ENCODE measurements at regions not wholly inside any gene's neighbourhood (a gene's known extent, or its start where the extent isn't known, plus 50 kb on each side); places are given as distances from the start of the nearest gene placed in this dataset.
A peak's percentile ranks its signal among the peaks of the same experiment; 100 is the strongest.
"Not testable (repeated sequence)": the region's sequence is repeated elsewhere in the genome, so short reads cannot be mapped to it uniquely, and the experiment has no call there.

DNA sequence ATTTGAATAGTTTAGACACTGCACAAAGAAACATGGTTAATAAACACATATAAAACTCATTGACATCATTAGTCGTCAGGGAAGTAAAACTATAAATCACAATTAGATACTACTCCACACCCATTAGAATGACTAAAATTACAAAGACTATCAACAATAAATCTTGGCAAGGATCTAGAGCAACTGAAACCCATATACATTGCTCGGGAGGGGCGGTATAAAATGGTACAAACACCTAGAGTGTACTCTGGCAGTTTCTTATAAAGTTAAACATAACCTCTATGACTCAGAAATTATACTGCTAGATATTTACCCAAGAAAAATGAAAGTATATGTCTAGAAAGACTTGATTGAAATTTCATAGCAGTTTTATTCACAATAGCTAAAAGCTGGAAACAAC is 434.2 kb downstream of the RWDD3 start:
- no peaks in the 10 kb centered on the region for H3K27me3 ChIP-seq
- no peak for DNase-seq
- no peaks in the 10 kb centered on the region for H3K9me3 ChIP-seq
- TF ChIP-seq CTCF (IDR thresholded peaks at IDR 0.05; ENCODE audit: low read depth, low read length) = no peak
- H3K4me3 ChIP-seq (ENCODE audit: low read depth, low read length) = no peak overlapping the region
- H3K4me1 ChIP-seq = peaks cover 8% of the 10 kb centered on the region
- H3K36me3 ChIP-seq = no peaks in the 10 kb centered on the region

GRCh38 chr1:95669638-95670037 is 435.6 kb downstream of the RWDD3 start:
- H3K36me3 ChIP-seq; DNase-seq; H3K9me3 ChIP-seq; H3K4me3 ChIP-seq (ENCODE audit: low read depth, low read length); H3K4me1 ChIP-seq; H3K27me3 ChIP-seq: not testable (repeated sequence)

GRCh38 chr1:95671098-95671497 is 437.1 kb downstream of the RWDD3 start:
- Histone ChIP-seq H3K27me3 (no peaks in the 10 kb centered on the region), H3K4me1 (peaks cover 8% of the 10 kb centered on the region), H3K9me3 (no peaks in the 10 kb centered on the region), H3K4me3 (ENCODE audit: low read depth, low read length) (no peak overlapping the region), H3K36me3 (no peaks in the 10 kb centered on the region)
- no peak for TF ChIP-seq CTCF (IDR thresholded peaks at IDR 0.05; ENCODE audit: low read depth, low read length)
- DNase-seq = no peak

DNA sequence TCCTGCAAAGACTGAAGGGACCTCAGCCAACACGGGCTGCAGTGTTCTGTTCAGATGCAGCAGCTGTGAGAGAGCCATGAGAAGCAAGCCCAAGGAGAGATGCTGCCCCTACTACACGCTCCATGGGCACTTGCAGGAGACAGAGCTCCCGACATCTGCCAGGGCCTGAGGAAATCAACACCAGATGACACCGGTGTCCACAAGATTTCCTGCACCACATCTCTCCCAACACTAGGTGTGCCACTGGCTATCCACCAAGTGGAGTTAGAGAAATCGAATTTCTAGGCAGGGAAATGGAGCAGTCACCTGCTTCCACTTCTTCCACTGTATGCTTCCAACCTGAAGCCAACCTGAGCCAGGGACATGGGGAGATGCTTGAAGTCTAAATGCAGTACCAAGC is 445.3 kb downstream of the RWDD3 start:
- no peak for DNase-seq
- no peaks in the 10 kb centered on the region for H3K4me1 ChIP-seq
- TF ChIP-seq CTCF (IDR thresholded peaks at IDR 0.05; ENCODE audit: low read depth, low read length) = peak; percentile 15; the same call in 1 of the 2 replicates
- no peaks in the 10 kb centered on the region for H3K27me3 ChIP-seq
- H3K36me3 ChIP-seq = no peaks in the 10 kb centered on the region
- H3K4me3 ChIP-seq (ENCODE audit: low read depth, low read length) = no peak overlapping the region
- H3K9me3 ChIP-seq = no peaks in the 10 kb centered on the region

DNA sequence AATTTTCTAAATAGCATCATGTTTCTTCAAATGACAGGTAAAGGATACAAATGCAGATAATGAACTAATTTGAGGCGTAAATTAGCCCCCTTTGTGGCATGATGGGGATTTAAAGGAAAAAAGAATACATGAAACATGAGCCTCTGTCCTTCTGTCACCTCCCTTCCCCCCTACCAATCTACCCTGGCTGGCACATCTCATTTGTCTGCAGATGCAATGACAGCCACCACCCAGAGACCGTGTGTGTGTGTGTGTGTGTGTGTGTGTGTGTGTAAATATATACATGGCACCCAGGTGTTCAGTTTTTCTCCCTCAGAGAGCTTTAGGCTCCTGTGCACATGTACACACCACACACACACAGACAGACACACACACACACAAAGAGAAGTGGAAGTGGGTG is 451.1 kb downstream of the RWDD3 start:
- Histone ChIP-seq H3K27me3 (no peaks in the 10 kb centered on the region), H3K9me3 (no peaks in the 10 kb centered on the region), H3K36me3 (no peaks in the 10 kb centered on the region), H3K4me3 (ENCODE audit: low read depth, low read length) (no peak overlapping the region), H3K4me1 (no peaks in the 10 kb centered on the region)
- DNase-seq = no peak
- no peak for TF ChIP-seq CTCF (IDR thresholded peaks at IDR 0.05; ENCODE audit: low read depth, low read length)

- Histone ChIP-seq H3K9me3 (no peaks in the 10 kb centered on the region), H3K4me3 (ENCODE audit: low read depth, low read length) (no peak overlapping the region), H3K4me1 (no peaks in the 10 kb centered on the region), H3K27me3 (no peaks in the 10 kb centered on the region), H3K36me3 (no peaks in the 10 kb centered on the region)
- no peak for TF ChIP-seq CTCF (IDR thresholded peaks at IDR 0.05; ENCODE audit: low read depth, low read length)
- DNase-seq = no peak
These were observed 452.2 kb downstream of the RWDD3 start for GRCh38 chr1:95686217-95686616.
